PC-3 (cell line): ENCODE measurements at regions not wholly inside any gene's neighbourhood (a gene's known extent, or its start where the extent isn't known, plus 50 kb on each side); places are given as distances from the start of the nearest gene placed in this dataset.
"Not testable (repeated sequence)": the region's sequence is repeated elsewhere in the genome, so short reads cannot be mapped to it uniquely, and the experiment has no call there.

Experiments used
- ATAC-seq: fragments of 200-7000 bp; cut with Tn5 transposase; 2 replicates; pipeline ENCODE4 v1.9.1; 2020; ENCODE audit warnings: mild to moderate bottlenecking, moderate library complexity
- BruUV-seq: library from RNA; stranded (reverse); fragments of 400-500 nt; replicated peaks from 2 replicates; lab custom pipeline; 2021; lab: Mats Ljungman, UMichigan
- CTCF ChIA-PET: fragments of 300-600 bp; sonication (Branson Sonifier 250); formaldehyde crosslinking; loops from one replicate; lab custom pipeline; 2022; ENCODE audit warnings: antibody characterized with exemption; lab: Charles Lee
- POLR2A ChIA-PET: fragments of 300-600 bp; sonication (Branson Sonifier 250); formaldehyde crosslinking; loops from one replicate; lab custom pipeline; 2022; ENCODE audit warnings: antibody characterized with exemption; ENCODE audit not compliant: unreplicated experiment; lab: Charles Lee
- DNase-seq: peaks from one replicate; pipeline ENCODE4 v3.0.0-alpha.2; 2015
- H2AFZ ChIP-seq: fragments of 300-600 bp; sonication (generic); 2 replicates; pipeline ENCODE4 v1.6.0; 2016; ENCODE audit warnings: antibody characterized with exemption, low read length
- H3F3A ChIP-seq: fragments of 300-600 bp; sonication (generic); one replicate; pipeline ENCODE4 v1.6.0; 2017; ENCODE audit warnings: antibody characterized with exemption, low read length, control low read depth, mild to moderate bottlenecking; ENCODE audit not compliant: unreplicated experiment
- H3K27ac ChIP-seq: fragments of 300-600 bp; sonication (generic); 2 replicates; pipeline ENCODE4 v1.5.1; 2016; ENCODE audit warnings: mild to moderate bottlenecking, low read length
- H3K27me3 ChIP-seq: fragments of 300-600 bp; sonication (generic); 2 replicates; pipeline ENCODE4 v1.6.1; 2016; ENCODE audit warnings: low read length, mixed read lengths
- H3K36me3 ChIP-seq: fragments of 300-600 bp; sonication (generic); 2 replicates; pipeline ENCODE4 v1.6.1; 2016; ENCODE audit warnings: low read depth, mixed run types, low read length, mixed read lengths
- H3K4me1 ChIP-seq: fragments of 300-600 bp; sonication (generic); 2 replicates; pipeline ENCODE4 v1.5.1; 2016; ENCODE audit warnings: low read length; ENCODE audit not compliant: insufficient read depth
- H3K4me2 ChIP-seq: fragments of 300-600 bp; sonication (generic); 2 replicates; pipeline ENCODE4 v1.6.0; 2016; ENCODE audit warnings: low read length
- H3K4me3 ChIP-seq: fragments of 300-600 bp; sonication (generic); 2 replicates; pipeline ENCODE4 v1.5.1; 2016; ENCODE audit warnings: mild to moderate bottlenecking, low read length, mixed read lengths
- H3K79me2 ChIP-seq: fragments of 300-600 bp; sonication (generic); 2 replicates; pipeline ENCODE4 v1.6.1; 2017; ENCODE audit warnings: low read length, mixed read lengths
- H3K9ac ChIP-seq: fragments of 300-600 bp; sonication (generic); 2 replicates; pipeline ENCODE4 v1.6.0; 2016; ENCODE audit warnings: mild to moderate bottlenecking, low read length
- H3K9me2 ChIP-seq: fragments of 300-600 bp; sonication (generic); replicated peaks from 2 replicates; pipeline ENCODE4 v1.6.1; 2016; ENCODE audit warnings: mixed run types, low read length, mixed read lengths
- H3K9me3 ChIP-seq: fragments of 300-600 bp; sonication (generic); 2 replicates; pipeline ENCODE4 v1.6.1; 2016; ENCODE audit warnings: low read length, mixed read lengths
- H4K20me1 ChIP-seq: fragments of 300-600 bp; sonication (generic); 2 replicates; pipeline ENCODE4 v1.6.1; 2016; ENCODE audit warnings: low read length, mixed read lengths
- EZH2 ChIP-seq: fragments of 300-600 bp; sonication (generic); IDR thresholded peaks from one replicate; pipeline ENCODE4 v1.6.1; 2017; ENCODE audit warnings: antibody characterized with exemption, mild to moderate bottlenecking, low read length; ENCODE audit not compliant: unreplicated experiment
- EZH2phosphoT487 ChIP-seq: fragments of 300-600 bp; sonication (generic); IDR thresholded peaks from 2 replicates; pipeline ENCODE4 v1.6.1; 2018; ENCODE audit warnings: mild to moderate bottlenecking, antibody characterized with exemption, low read length, borderline replicate concordance
- intact Hi-C: fragments of 100-400 bp; cut with micrococcal nuclease; formaldehyde crosslinking; loops from 2 replicates; pipeline ENCODE4 v1.9.0; 2023
- TF ChIP-seq, protein P1 (sequence below): fragments of 300-600 bp; sonication (generic); conservative IDR thresholded peaks from 2 replicates; pipeline ENCODE4 v1.5.1; 2017; ENCODE audit warnings: antibody characterized with exemption, low read depth, mild to moderate bottlenecking, low read length

GRCh38 chr2:134056173-134056572 is 197.7 kb upstream of the MGAT5 start:
- ATAC-seq (no peak), DNase-seq (no peak)
- 0 out of 2 replicates have a peak, but pooled peaks cover 7% of the 10 kb centered on the region for H3K27me3 ChIP-seq
- H3K79me2 ChIP-seq = no peaks in the 10 kb centered on the region
- H3F3A ChIP-seq = no peaks in the 10 kb centered on the region
- ChIA-PET CTCF (no interaction called here), POLR2A (no interaction called here)
- BruUV-seq = no TSS peak
- TF ChIP-seq EZH2phosphoT487 (no peak), EZH2 (no peak)
- TF ChIP-seq, protein P1, sequence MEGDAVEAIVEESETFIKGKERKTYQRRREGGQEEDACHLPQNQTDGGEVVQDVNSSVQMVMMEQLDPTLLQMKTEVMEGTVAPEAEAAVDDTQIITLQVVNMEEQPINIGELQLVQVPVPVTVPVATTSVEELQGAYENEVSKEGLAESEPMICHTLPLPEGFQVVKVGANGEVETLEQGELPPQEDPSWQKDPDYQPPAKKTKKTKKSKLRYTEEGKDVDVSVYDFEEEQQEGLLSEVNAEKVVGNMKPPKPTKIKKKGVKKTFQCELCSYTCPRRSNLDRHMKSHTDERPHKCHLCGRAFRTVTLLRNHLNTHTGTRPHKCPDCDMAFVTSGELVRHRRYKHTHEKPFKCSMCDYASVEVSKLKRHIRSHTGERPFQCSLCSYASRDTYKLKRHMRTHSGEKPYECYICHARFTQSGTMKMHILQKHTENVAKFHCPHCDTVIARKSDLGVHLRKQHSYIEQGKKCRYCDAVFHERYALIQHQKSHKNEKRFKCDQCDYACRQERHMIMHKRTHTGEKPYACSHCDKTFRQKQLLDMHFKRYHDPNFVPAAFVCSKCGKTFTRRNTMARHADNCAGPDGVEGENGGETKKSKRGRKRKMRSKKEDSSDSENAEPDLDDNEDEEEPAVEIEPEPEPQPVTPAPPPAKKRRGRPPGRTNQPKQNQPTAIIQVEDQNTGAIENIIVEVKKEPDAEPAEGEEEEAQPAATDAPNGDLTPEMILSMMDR = no peak
- no peaks in the 10 kb centered on the region for H3K9me2 ChIP-seq
- H3K4me3 ChIP-seq = no peak overlapping the region
- no peak overlapping the region for H3K9ac ChIP-seq
- H2AFZ ChIP-seq = no peak overlapping the region
- no peak overlapping the region for H3K4me2 ChIP-seq
- H4K20me1 ChIP-seq = no peaks in the 10 kb centered on the region
- 0 out of 2 replicates have a peak, but pooled peaks cover 6% of the 10 kb centered on the region for H3K9me3 ChIP-seq
- intact Hi-C loops = no loop called here
- H3K27ac ChIP-seq = no peak overlapping the region
- no peaks in the 10 kb centered on the region for H3K4me1 ChIP-seq
- H3K36me3 ChIP-seq = no peaks in the 10 kb centered on the region

- BruUV-seq, H3F3A ChIP-seq, H2AFZ ChIP-seq, H3K4me3 ChIP-seq, H3K79me2 ChIP-seq, DNase-seq, CTCF ChIA-PET, H3K27me3 ChIP-seq, H3K9me2 ChIP-seq, H3K36me3 ChIP-seq, H4K20me1 ChIP-seq, POLR2A ChIA-PET, ATAC-seq, H3K4me2 ChIP-seq, intact Hi-C loops, H3K9me3 ChIP-seq, H3K4me1 ChIP-seq, H3K9ac ChIP-seq, H3K27ac ChIP-seq: not testable (repeated sequence)
Observed at GRCh38 chr2:134061066-134061465, 192.8 kb upstream of the MGAT5 start.

DNA sequence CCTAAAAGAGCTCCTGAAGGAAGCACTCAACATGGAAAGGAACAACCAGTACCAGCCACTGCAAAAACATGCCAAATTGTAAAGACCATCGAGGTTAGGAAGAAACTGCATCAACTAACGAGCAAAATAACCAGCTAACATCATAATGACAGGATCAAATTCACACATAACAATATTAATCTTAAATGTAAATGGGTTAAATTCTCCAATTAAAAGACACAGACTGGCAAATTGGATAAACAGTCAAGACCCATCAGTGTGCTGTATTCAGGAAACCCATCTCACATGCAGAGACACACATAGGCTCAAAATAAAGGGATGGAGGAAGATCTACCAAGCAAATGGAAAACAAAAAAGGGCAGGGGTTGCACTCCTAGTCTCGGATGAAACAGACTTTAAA is 191.6 kb upstream of the MGAT5 start:
- ATAC-seq, CTCF ChIA-PET, H3K27me3 ChIP-seq, H3K4me2 ChIP-seq, H2AFZ ChIP-seq, H3K9me3 ChIP-seq, intact Hi-C loops, H3K36me3 ChIP-seq, H3K9me2 ChIP-seq, H3F3A ChIP-seq, POLR2A ChIA-PET, H3K9ac ChIP-seq, H4K20me1 ChIP-seq, BruUV-seq, H3K27ac ChIP-seq, H3K4me3 ChIP-seq, DNase-seq, H3K79me2 ChIP-seq, H3K4me1 ChIP-seq: not testable (repeated sequence)

- H3K4me1 ChIP-seq, H3K27me3 ChIP-seq, H3K4me2 ChIP-seq, H2AFZ ChIP-seq, ATAC-seq, H3F3A ChIP-seq, intact Hi-C loops, H3K36me3 ChIP-seq, H3K4me3 ChIP-seq, H3K9me3 ChIP-seq, POLR2A ChIA-PET, BruUV-seq, DNase-seq, H3K9ac ChIP-seq, H3K27ac ChIP-seq, CTCF ChIA-PET, H3K79me2 ChIP-seq, H4K20me1 ChIP-seq, H3K9me2 ChIP-seq: not testable (repeated sequence)
Observed at GRCh38 chr2:134063916-134064315, 190.0 kb upstream of the MGAT5 start.
